ENCODE measurements at regions not wholly inside any gene's neighbourhood (a gene's known extent, or its start where the extent isn't known, plus 50 kb on each side); places are given as distances from the start of the nearest gene placed in this dataset.

GRCh38 chr4:119933606-119934005 is 133.0 kb downstream of the MAD2L1 start:
- H3K4me1 Mint-ChIP-seq (ENCODE audit: unreplicated experiment): no peaks in the 10 kb centered on the region

GRCh38 chr4:119932277-119932676 is 134.4 kb downstream of the MAD2L1 start:
- Mint-ChIP-seq H3K9me3 (ENCODE audit: unreplicated experiment) (no peaks in the 10 kb centered on the region), H3K36me3 (ENCODE audit: unreplicated experiment) (no peaks in the 10 kb centered on the region), H3K4me1 (ENCODE audit: unreplicated experiment) (no peaks in the 10 kb centered on the region), H3K27me3 (ENCODE audit: unreplicated experiment) (peaks cover 9% of the 10 kb centered on the region), H3K27ac (ENCODE audit: unreplicated experiment) (no peak overlapping the region), H3K4me3 (ENCODE audit: unreplicated experiment) (no peak overlapping the region)
- no peak for DNase-seq (ENCODE audit: extremely low spot score, unreplicated experiment)
- no peak for TF ChIP-seq CTCF (IDR thresholded peaks at IDR 0.05)

More at GRCh38 chr4:119933606-119934005, 133.0 kb downstream of the MAD2L1 start:
- Mint-ChIP-seq H3K36me3 (ENCODE audit: unreplicated experiment) (no peaks in the 10 kb centered on the region), H3K27ac (ENCODE audit: unreplicated experiment) (no peak overlapping the region), H3K4me3 (ENCODE audit: unreplicated experiment) (no peak overlapping the region), H3K9me3 (ENCODE audit: unreplicated experiment) (no peaks in the 10 kb centered on the region), H3K27me3 (ENCODE audit: unreplicated experiment) (peaks cover 9% of the 10 kb centered on the region)
- DNase-seq (ENCODE audit: extremely low spot score, unreplicated experiment): no peak
- no peak for TF ChIP-seq CTCF (IDR thresholded peaks at IDR 0.05)

GRCh38 chr4:119930546-119930945 is 136.1 kb downstream of the MAD2L1 start:
- H3K27ac Mint-ChIP-seq (ENCODE audit: unreplicated experiment): no peak overlapping the region
- no peak for DNase-seq (ENCODE audit: extremely low spot score, unreplicated experiment)
- no peaks in the 10 kb centered on the region for H3K27me3 Mint-ChIP-seq (ENCODE audit: unreplicated experiment)
- no peaks in the 10 kb centered on the region for H3K36me3 Mint-ChIP-seq (ENCODE audit: unreplicated experiment)
- no peak for TF ChIP-seq CTCF (IDR thresholded peaks at IDR 0.05)
- H3K9me3 Mint-ChIP-seq (ENCODE audit: unreplicated experiment): no peaks in the 10 kb centered on the region
- H3K4me1 Mint-ChIP-seq (ENCODE audit: unreplicated experiment): no peaks in the 10 kb centered on the region
- H3K4me3 Mint-ChIP-seq (ENCODE audit: unreplicated experiment): no peak overlapping the region

GRCh38 chr4:119921830-119922229 is 144.8 kb downstream of the MAD2L1 start:
- no peaks in the 10 kb centered on the region for H3K27me3 Mint-ChIP-seq (ENCODE audit: unreplicated experiment)
- no peak for TF ChIP-seq CTCF (IDR thresholded peaks at IDR 0.05)
- no peak for DNase-seq (ENCODE audit: extremely low spot score, unreplicated experiment)
- H3K27ac Mint-ChIP-seq (ENCODE audit: unreplicated experiment): no peak overlapping the region
- no peaks in the 10 kb centered on the region for H3K4me1 Mint-ChIP-seq (ENCODE audit: unreplicated experiment)
- H3K9me3 Mint-ChIP-seq (ENCODE audit: unreplicated experiment): no peaks in the 10 kb centered on the region
- no peaks in the 10 kb centered on the region for H3K36me3 Mint-ChIP-seq (ENCODE audit: unreplicated experiment)
- no peak overlapping the region for H3K4me3 Mint-ChIP-seq (ENCODE audit: unreplicated experiment)

- no peak for DNase-seq (ENCODE audit: extremely low spot score, unreplicated experiment)
- Mint-ChIP-seq H3K36me3 (ENCODE audit: unreplicated experiment) (no peaks in the 10 kb centered on the region), H3K27me3 (ENCODE audit: unreplicated experiment) (peaks cover 4% of the 10 kb centered on the region), H3K27ac (ENCODE audit: unreplicated experiment) (no peak overlapping the region), H3K4me3 (ENCODE audit: unreplicated experiment) (no peak overlapping the region), H3K4me1 (ENCODE audit: unreplicated experiment) (no peaks in the 10 kb centered on the region), H3K9me3 (ENCODE audit: unreplicated experiment) (peaks cover 4% of the 10 kb centered on the region)
- TF ChIP-seq CTCF (IDR thresholded peaks at IDR 0.05): no peak
These were observed 160.4 kb downstream of the MAD2L1 start for GRCh38 chr4:119906277-119906676.
